GM18502 (cell line): ENCODE measurements at regions not wholly inside any gene's neighbourhood (a gene's known extent, or its start where the extent isn't known, plus 50 kb on each side); places are given as distances from the start of the nearest gene placed in this dataset.
"Not testable (repeated sequence)": the region's sequence is repeated elsewhere in the genome, so short reads cannot be mapped to it uniquely, and the experiment has no call there.

ENCODE experiments used
- ATAC-seq: cut with Tn5 transposase; IDR thresholded peaks from one replicate; pipeline ENCODE4 v1.9.1; 2021; ENCODE audit warnings: mild to moderate bottlenecking; ENCODE audit not compliant: unreplicated experiment, poor library complexity

GRCh38 chr17:71023249-71024030 is 854.1 kb downstream of the KCNJ2 start:
- no peak for ATAC-seq

DNA sequence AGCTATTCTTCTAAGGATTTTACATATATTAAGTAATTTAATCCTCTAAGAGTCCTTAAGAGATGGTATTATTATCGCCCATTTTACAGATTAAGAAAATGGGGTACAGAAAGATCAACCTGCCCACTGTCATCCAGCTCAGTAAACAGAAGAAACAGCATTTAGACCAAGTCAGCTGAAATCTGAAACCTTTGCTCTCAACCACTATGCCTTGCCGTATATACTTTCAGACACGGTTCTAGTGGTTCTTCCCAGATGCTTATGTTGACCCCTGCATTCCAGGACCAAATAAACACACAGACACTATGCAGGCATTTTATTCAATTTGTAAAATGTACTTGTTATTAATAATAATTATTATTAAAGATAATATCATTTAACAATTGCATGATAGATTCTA is 854.8 kb downstream of the KCNJ2 start:
- no peak for ATAC-seq

GRCh38 chr17:71024969-71025368 is 855.6 kb downstream of the KCNJ2 start:
- no peak for ATAC-seq

GRCh38 chr17:71029246-71029645 is 859.9 kb downstream of the KCNJ2 start:
- ATAC-seq = no peak

GRCh38 chr17:71031286-71031685 is 862.0 kb downstream of the KCNJ2 start:
- ATAC-seq = not testable (repeated sequence)

GRCh38 chr17:71032746-71033273 is 863.5 kb downstream of the KCNJ2 start:
- no peak for ATAC-seq

DNA sequence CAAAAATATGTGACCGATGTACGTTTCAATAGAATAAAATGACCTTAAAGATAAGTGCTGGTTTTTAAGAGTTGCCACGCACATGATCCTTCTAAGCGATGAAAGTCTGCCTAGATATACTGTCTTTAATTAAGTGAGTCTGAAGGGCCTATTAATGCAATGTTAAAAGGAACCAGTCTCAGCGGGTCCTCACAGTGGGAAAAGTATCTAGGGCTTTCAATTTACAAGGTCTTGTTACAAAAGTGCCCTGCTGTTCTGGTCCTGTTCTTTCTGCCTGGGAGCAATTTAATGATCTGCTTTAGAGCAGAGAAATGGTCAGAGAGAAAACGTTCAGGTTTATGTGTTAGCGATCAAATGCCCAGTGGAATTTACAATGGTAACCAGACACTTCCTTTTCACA is 864.0 kb downstream of the KCNJ2 start:
- no peak for ATAC-seq

- no peak for ATAC-seq
Measured at GRCh38 chr17:71035226-71035625, 865.9 kb downstream of the KCNJ2 start.

- ATAC-seq = no peak
Measured at GRCh38 chr17:71037386-71037785, 868.1 kb downstream of the KCNJ2 start.

- no peak for ATAC-seq
Measured at GRCh38 chr17:71039391-71039790, 870.1 kb downstream of the KCNJ2 start.

DNA sequence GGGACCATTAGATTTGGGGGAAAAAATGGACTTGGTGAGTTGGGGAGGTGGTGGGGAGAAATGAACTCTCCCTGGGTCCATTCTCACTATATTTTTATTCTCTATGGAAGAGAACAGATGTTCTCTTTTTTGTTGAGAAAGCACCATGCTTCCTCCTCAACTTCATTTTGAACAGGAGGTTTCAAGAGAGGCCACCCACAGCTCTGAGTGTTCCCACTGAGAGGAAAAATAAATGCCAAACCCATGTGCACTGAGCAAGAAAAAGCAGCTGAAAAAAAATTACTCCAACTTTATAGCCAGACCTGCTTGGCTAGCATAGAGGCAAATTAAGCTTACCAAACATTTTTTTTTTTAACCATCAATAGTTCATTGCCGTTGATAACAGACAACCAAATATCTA is 883.6 kb downstream of the KCNJ2 start:
- ATAC-seq = no peak

DNA sequence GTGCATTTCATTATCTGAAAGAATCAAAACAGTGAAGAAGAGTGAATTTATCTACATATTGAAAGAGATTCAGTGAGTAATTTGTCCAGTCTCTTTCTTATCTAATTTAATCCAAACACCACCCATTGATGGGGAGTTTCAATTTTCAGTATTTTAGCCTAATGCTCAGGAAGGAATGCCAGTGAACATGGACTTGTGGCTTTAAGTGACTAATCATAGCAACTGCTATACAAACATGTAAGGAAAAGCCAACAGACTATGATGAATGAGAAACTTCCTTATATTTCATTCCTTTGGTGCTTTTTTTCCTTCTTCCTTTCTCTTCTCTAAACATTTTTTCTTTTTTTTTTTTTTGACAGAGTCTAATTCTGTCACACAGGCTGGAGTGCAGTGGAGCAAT is 885.8 kb downstream of the KCNJ2 start:
- ATAC-seq = no peak

- no peak for ATAC-seq
Measured at GRCh38 chr17:71057448-71057847, 888.1 kb downstream of the KCNJ2 start.

DNA sequence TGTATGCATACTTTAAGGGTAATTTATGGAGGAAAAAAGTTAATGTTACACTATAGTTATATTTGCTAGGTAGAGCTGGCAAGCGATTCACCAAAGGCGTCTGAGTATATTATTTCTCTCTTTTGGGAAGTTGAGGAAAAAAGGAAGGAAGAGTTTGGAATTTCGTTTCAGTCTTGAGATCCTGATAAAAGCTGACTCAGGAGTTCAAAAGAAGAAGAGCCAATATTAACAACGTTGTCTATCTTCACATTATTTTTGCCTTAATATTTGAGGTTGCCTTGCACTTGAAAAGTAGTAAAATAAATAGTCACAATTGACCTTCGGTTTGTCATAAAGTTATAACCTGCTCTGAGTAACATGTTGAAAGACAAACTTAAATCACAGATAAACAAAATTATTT is 888.6 kb downstream of the KCNJ2 start:
- no peak for ATAC-seq

GRCh38 chr17:71063127-71063526 is 893.8 kb downstream of the KCNJ2 start:
- no peak for ATAC-seq

- ATAC-seq = no peak
Measured at GRCh38 chr17:71063559-71063958, 894.2 kb downstream of the KCNJ2 start.

- no peak for ATAC-seq
Measured at GRCh38 chr17:71067669-71068407, 898.5 kb downstream of the KCNJ2 start.

GRCh38 chr17:71068408-71068750 is 899.0 kb downstream of the KCNJ2 start:
- no peak for ATAC-seq

DNA sequence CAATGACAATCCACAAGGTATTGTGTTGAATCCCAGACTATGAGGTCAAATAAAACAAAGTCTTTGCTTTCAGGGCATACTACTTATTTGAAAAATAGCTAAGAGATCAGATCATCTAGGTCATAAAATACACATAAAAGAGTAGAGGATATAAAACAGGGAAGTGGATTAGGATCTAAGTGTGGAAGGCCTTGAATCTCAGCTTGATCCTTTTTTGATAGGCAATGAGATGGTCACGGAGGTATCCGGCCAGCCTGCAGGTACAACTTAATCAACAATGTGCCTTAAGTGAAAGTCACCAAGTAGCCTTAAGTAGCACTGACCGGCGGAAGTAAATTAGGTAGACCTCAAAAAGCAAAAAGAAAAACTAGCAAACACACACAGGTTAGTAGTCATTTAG is 901.7 kb downstream of the KCNJ2 start:
- ATAC-seq = no peak

DNA sequence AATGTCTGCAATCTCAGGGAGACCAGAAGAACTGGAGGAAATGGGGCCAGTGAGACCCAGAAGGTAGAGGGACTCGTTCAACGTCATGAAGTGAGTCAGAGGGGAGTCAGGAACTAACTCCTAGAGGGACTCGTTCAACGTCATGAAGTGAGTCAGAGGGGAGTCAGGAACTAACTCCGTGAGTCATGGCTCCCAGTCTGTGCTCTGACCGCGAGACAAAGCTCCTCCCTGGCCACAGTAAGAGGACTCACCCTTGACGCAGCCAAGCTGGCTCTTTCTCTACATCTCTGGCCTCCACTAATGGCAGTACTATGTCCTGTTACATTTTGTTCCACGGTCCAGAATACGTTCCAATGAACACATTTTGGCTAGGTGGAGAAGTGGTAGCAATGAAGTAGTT is 902.5 kb downstream of the KCNJ2 start:
- ATAC-seq = no peak

DNA sequence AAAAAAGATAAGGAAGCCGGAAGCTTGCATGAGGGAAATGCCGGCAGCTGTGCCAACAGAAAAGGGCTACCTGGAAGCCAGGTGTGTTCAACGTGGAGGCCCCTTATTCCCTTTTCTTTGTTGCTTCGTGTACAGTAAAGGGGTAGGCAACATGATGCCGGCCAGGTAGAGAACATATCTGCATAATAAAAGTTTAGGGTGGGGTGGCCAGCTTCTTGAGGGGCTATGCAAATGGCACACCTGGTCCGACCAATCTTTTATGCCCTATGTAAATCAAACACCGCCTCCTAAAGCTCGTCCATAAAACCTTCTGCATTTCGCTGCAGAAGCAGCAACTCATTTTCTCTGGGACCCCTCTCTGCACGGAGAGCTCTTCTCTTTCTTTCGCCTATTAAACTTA is 911.6 kb downstream of the KCNJ2 start:
- ATAC-seq = no peak

DNA sequence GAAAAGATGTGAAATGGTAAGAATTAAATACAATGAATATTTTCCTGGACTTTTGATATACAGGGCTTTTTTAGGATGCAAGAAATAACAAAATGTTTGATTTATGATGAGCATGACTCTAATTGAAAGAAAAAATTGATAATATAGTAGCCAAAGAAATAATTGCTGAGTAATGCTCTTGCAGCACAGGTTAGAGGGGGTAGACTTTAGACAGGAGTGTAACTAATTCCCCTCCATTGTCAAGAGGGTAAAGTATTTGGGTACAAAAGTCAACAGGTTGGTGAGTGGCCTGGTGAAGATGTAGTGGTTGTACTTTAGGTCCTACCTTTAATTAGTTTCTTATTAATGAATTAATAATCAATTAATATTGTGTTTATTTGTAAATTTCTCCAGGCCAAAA is 912.3 kb downstream of the KCNJ2 start:
- ATAC-seq = no peak
